Sigmoid colon (tissue), 6 donors: ENCODE measurements at regions not wholly inside any gene's neighbourhood (a gene's known extent, or its start where the extent isn't known, plus 50 kb on each side); places are given as distances from the start of the nearest gene placed in this dataset.

Experiments
- DNase-seq: peaks from one replicate; pipeline ENCODE4 v3.0.0-alpha.2; 2019
- H3K27ac ChIP-seq, 4 donors: fragments of 200-600 bp; sonication (generic); one replicate each; pipeline ENCODE4 v1.5.1; 2016 to 2019; ENCODE audit warnings: mild to moderate bottlenecking in 1 of 4
- H3K27me3 ChIP-seq, 3 donors: fragments of 200-600 bp; sonication (generic); one replicate each; pipeline ENCODE4 v1.5.1; 2019; ENCODE audit warnings: mild to moderate bottlenecking in 1 of 3
- H3K36me3 ChIP-seq, 4 donors: fragments of 200-600 bp; sonication (generic); one replicate each; pipeline ENCODE4 v1.5.1; 2016 to 2019
- H3K4me1 ChIP-seq, 4 donors: fragments of 200-600 bp; sonication (generic); one replicate each; pipeline ENCODE4 v1.5.1; 2017 to 2019
- H3K4me3 ChIP-seq, 4 donors: fragments of 200-600 bp; sonication (generic); one replicate each; pipeline ENCODE4 v1.5.1; 2017 to 2019; ENCODE audit warnings: mild to moderate bottlenecking in 2 of 4, moderate library complexity in 1 of 4
- H3K9me3 ChIP-seq, 4 donors: fragments of 200-600 bp in 3 of 4; sonication (generic) in 3 of 4; one replicate each; pipeline versions ENCODE4 v1.5.1 to v1.6.1; 2013 to 2019
- CTCF ChIP-seq, 4 experiments: fragments of 450-650 bp in 3 of 4; fragments of 200-600 bp in 1 of 4; IDR thresholded peaks; one replicate each; pipeline ENCODE4 v1.5.1; 2016 to 2019; ENCODE audit warnings: antibody characterized with exemption in 4 of 4, mild to moderate bottlenecking in 3 of 4, moderate library complexity in 2 of 4
- EP300 ChIP-seq, 4 donors: sonication (generic); formaldehyde crosslinking; IDR thresholded peaks; one replicate each; pipeline ENCODE4 v1.6.1; 2017; ENCODE audit warnings: antibody characterized with exemption in 4 of 4
- POLR2A ChIP-seq, 2 donors: fragments of 450-650 bp; IDR thresholded peaks; one replicate each; pipeline ENCODE4 v1.6.1; 2016; ENCODE audit warnings: antibody characterized with exemption in 2 of 2, mild to moderate bottlenecking in 2 of 2, moderate library complexity in 2 of 2
- POLR2AphosphoS5 ChIP-seq, 4 donors: sonication (generic); formaldehyde crosslinking; IDR thresholded peaks; one replicate each; pipeline ENCODE4 v1.6.1; 2017; ENCODE audit warnings: antibody characterized with exemption in 4 of 4
- WGBS, 2 donors: extraction: QIAGEN DNeasy Blood & Tissue Kit; methylation state at CpG; one replicate each; pipeline ENCODE4 v1.1.7; 2013; 5-methylcytosine and 5-hydroxymethylcytosine counted together
- intact Hi-C: fragments of 100-400 bp; cut with DNase I; formaldehyde crosslinking; loops from one replicate; pipeline ENCODE4 v1.15.1; 2023
- donor health status: healthy with polysubstance abuse.
- donor health status: healthy.

GRCh38 chr2:206858687-206859329 lies 80.5 kb upstream of the CPO start:
- Histone ChIP-seq H3K36me3 (no peaks in the 10 kb centered on the region), H3K27ac (no peak overlapping the region), H3K4me3 (no peak overlapping the region), H3K27me3 (no peaks in the 10 kb centered on the region), H3K4me1 (peaks cover 0 to 22% (median 16%) of the 10 kb centered on the region in 4 donors), H3K9me3 (no peaks in the 10 kb centered on the region)
- intact Hi-C loops, result no loop called here
- 56 to 66% methylated on average over 4 of the region's 4 CpGs for WGBS, 2 donors
- no peak for TF ChIP-seq CTCF (IDR thresholded peaks at IDR 0.05)
- TF ChIP-seq EP300 (IDR thresholded peaks at IDR 0.05), result no peak
- TF ChIP-seq POLR2A (IDR thresholded peaks at IDR 0.05), result no peak
- DNase-seq, result no peak

- Histone ChIP-seq H3K4me1 (peaks cover 0 to 22% (median 16%) of the 10 kb centered on the region in 4 donors), H3K9me3 (no peaks in the 10 kb centered on the region), H3K27ac (no peak overlapping the region), H3K27me3 (no peaks in the 10 kb centered on the region), H3K36me3 (no peaks in the 10 kb centered on the region), H3K4me3 (no peak overlapping the region)
- no peak for DNase-seq
- intact Hi-C loops, result no loop called here
- TF ChIP-seq POLR2AphosphoS5 (IDR thresholded peaks at IDR 0.05) (no peak), POLR2A (IDR thresholded peaks at IDR 0.05) (no peak), CTCF (IDR thresholded peaks at IDR 0.05) (no peak), EP300 (IDR thresholded peaks at IDR 0.05) (no peak)
- WGBS, 2 donors, result 65 to 73% methylated on average over 5 of the region's 5 CpGs
Observed at GRCh38 chr2:206859330-206859739, 80.0 kb upstream of the CPO start.

- intact Hi-C loops, result no loop called here
- DNase-seq, result no peak
- Histone ChIP-seq H3K36me3 (no peaks in the 10 kb centered on the region), H3K4me3 (no peak overlapping the region), H3K4me1 (no peaks in the 10 kb centered on the region), H3K27me3 (no peaks in the 10 kb centered on the region), H3K9me3 (no peaks in the 10 kb centered on the region), H3K27ac (no peak overlapping the region)
- TF ChIP-seq CTCF (IDR thresholded peaks at IDR 0.05) (no peak), POLR2A (IDR thresholded peaks at IDR 0.05) (no peak), POLR2AphosphoS5 (IDR thresholded peaks at IDR 0.05) (peak in 1 of 4 donors; percentile 42), EP300 (IDR thresholded peaks at IDR 0.05) (no peak)
- 81 to 86% methylated on average over 3 of the region's 3 CpGs for WGBS, 2 donors
Observed at GRCh38 chr2:206863196-206863595, 76.1 kb upstream of the CPO start.

DNA sequence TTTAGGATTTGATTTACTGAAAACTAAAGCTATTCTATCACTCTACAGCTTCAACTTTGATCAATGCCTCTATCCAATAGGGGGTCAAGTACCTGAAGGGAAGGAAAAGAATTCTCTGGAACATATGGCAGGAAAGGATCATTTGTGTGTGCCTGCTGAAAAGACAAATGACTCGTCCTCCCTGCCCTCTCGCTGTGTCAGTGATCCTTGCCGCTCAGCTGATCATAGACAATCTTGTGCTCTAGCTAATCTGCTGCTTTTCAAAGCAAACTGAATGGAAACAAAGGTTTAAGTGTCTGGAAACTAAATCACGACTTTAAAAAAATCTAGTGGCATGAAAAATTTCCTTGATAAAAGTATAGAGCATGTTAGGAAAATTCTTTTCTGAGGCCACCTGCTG lies 75.6 kb upstream of the CPO start:
- H3K27me3 ChIP-seq, result no peaks in the 10 kb centered on the region
- WGBS, 2 donors, result 86 to 87% methylated on average over 4 of the region's 4 CpGs
- no peaks in the 10 kb centered on the region for H3K4me1 ChIP-seq
- DNase-seq, result no peak
- intact Hi-C loops, result no loop called here
- no peak overlapping the region for H3K4me3 ChIP-seq
- H3K9me3 ChIP-seq, result no peaks in the 10 kb centered on the region
- no peak overlapping the region for H3K27ac ChIP-seq
- no peak for TF ChIP-seq POLR2A (IDR thresholded peaks at IDR 0.05)
- H3K36me3 ChIP-seq, result no peaks in the 10 kb centered on the region

DNA sequence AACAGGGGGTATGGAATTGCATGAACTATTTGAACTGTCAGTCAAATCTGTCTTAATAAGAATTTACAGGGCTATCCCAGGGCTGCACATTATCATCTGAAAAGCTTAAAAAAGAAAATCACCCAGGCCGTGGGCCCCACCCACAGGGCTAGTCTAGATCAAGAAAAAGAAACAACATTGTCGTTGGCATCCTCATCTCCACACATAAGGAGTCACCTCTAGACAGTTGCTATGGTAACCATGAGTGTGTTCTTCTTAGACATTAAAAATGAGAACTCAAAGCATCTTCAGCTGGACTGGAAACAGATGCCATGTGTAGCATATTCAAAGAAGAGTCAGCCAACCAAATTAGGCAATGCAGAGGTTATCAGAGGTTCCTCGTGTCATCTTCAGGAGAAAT lies 72.3 kb upstream of the CPO start:
- Histone ChIP-seq H3K36me3 (no peaks in the 10 kb centered on the region), H3K27me3 (no peaks in the 10 kb centered on the region), H3K9me3 (no peaks in the 10 kb centered on the region), H3K4me3 (no peak overlapping the region), H3K4me1 (no peaks in the 10 kb centered on the region), H3K27ac (no peak overlapping the region)
- no peak for TF ChIP-seq EP300 (IDR thresholded peaks at IDR 0.05)
- TF ChIP-seq POLR2AphosphoS5 (IDR thresholded peaks at IDR 0.05), result no peak
- TF ChIP-seq CTCF (IDR thresholded peaks at IDR 0.05), result no peak
- TF ChIP-seq POLR2A (IDR thresholded peaks at IDR 0.05), result no peak
- 84 to 89% methylated on average over 3 of the region's 3 CpGs for WGBS, 2 donors
- DNase-seq, result no peak
- intact Hi-C loops, result no loop called here
